MM.1S (cell line): ENCODE measurements at regions not wholly inside any gene's neighbourhood (a gene's known extent, or its start where the extent isn't known, plus 50 kb on each side); places are given as distances from the start of the nearest gene placed in this dataset.

Experiments
- DNase-seq: peaks from one replicate; pipeline ENCODE4 v3.0.0-alpha.2; 2015
- H2AFZ ChIP-seq: fragments of 300-600 bp; sonication (generic); 2 replicates; pipeline ENCODE4 v1.6.0; 2016; ENCODE audit warnings: antibody characterized with exemption, low read length
- H3F3A ChIP-seq: fragments of 300-600 bp; sonication (generic); 2 replicates; pipeline ENCODE4 v1.6.1; 2016; ENCODE audit warnings: mild to moderate bottlenecking, antibody characterized with exemption, low read length, moderate library complexity, mixed read lengths; ENCODE audit not compliant: insufficient read depth
- H3K27ac ChIP-seq: fragments of 300-600 bp; sonication (generic); 2 replicates; pipeline ENCODE4 v1.5.1; 2016; ENCODE audit warnings: mild to moderate bottlenecking, low read length
- H3K27me3 ChIP-seq: fragments of 300-600 bp; sonication (generic); replicated peaks from 2 replicates; pipeline ENCODE4 v1.6.0; 2016; ENCODE audit warnings: low read length; ENCODE audit not compliant: insufficient read depth
- H3K36me3 ChIP-seq: fragments of 300-600 bp; sonication (generic); replicated peaks from 2 replicates; pipeline ENCODE4 v1.6.1; 2016; ENCODE audit warnings: mild to moderate bottlenecking, low read length, mixed read lengths; ENCODE audit not compliant: insufficient read depth
- H3K4me1 ChIP-seq: fragments of 300-600 bp; sonication (generic); 2 replicates; pipeline ENCODE4 v1.6.1; 2016; ENCODE audit warnings: low read length, mixed read lengths
- H3K4me2 ChIP-seq: fragments of 300-600 bp; sonication (generic); 2 replicates; pipeline ENCODE4 v1.6.0; 2016; ENCODE audit warnings: low read depth, low read length
- H3K4me3 ChIP-seq: fragments of 300-600 bp; sonication (generic); 2 replicates; pipeline ENCODE4 v1.5.1; 2016; ENCODE audit warnings: low read length, mixed read lengths
- H3K79me2 ChIP-seq: fragments of 300-600 bp; sonication (generic); 2 replicates; pipeline ENCODE4 v1.6.1; 2016; ENCODE audit warnings: mixed run types, low read length, mixed read lengths
- H3K9ac ChIP-seq: fragments of 300-600 bp; sonication (generic); 2 replicates; pipeline ENCODE4 v1.6.1; 2016; ENCODE audit warnings: low read length, mixed read lengths
- H3K9me2 ChIP-seq: fragments of 300-600 bp; sonication (generic); replicated peaks from 2 replicates; pipeline ENCODE4 v1.6.1; 2016; ENCODE audit warnings: mild to moderate bottlenecking, low read length, mixed read lengths; ENCODE audit not compliant: insufficient read depth
- H3K9me3 ChIP-seq: fragments of 300-600 bp; sonication (generic); replicated peaks from 2 replicates; pipeline ENCODE4 v1.6.1; 2016; ENCODE audit warnings: mild to moderate bottlenecking, low read length, mixed read lengths; ENCODE audit not compliant: insufficient read depth
- H4K20me1 ChIP-seq: fragments of 300-600 bp; sonication (generic); 2 replicates; pipeline ENCODE4 v1.6.1; 2016; ENCODE audit warnings: mild to moderate bottlenecking, low read length, moderate library complexity, mixed read lengths; ENCODE audit not compliant: insufficient read depth
- CTCF ChIP-seq: fragments of 300-600 bp; sonication (generic); IDR thresholded peaks from 2 replicates; pipeline ENCODE4 v1.5.1; 2016; ENCODE audit warnings: antibody characterized with exemption, low read length, mixed read lengths
- EZH2 ChIP-seq: fragments of 300-600 bp; sonication (generic); optimal IDR thresholded peaks from 2 replicates; pipeline ENCODE3; 2017; ENCODE audit warnings: low read depth, mild to moderate bottlenecking, antibody characterized with exemption, low read length, mixed read lengths
- EZH2phosphoT487 ChIP-seq: fragments of 300-600 bp; sonication (generic); IDR thresholded peaks from 2 replicates; pipeline ENCODE4 v1.6.1; 2018; ENCODE audit warnings: antibody characterized with exemption, low read length

- no peaks in the 10 kb centered on the region for H3K27me3 ChIP-seq
- H3K79me2 ChIP-seq: no peaks in the 10 kb centered on the region
- H3K36me3 ChIP-seq: no peaks in the 10 kb centered on the region
- TF ChIP-seq CTCF: no peak
- no peak for TF ChIP-seq EZH2phosphoT487
- no peak for TF ChIP-seq EZH2
- no peaks in the 10 kb centered on the region for H3F3A ChIP-seq
- no peaks in the 10 kb centered on the region for H3K4me1 ChIP-seq
- H3K9me2 ChIP-seq: no peaks in the 10 kb centered on the region
- H3K9ac ChIP-seq: no peak overlapping the region
- H4K20me1 ChIP-seq: no peaks in the 10 kb centered on the region
- no peak overlapping the region for H3K4me2 ChIP-seq
- DNase-seq: no peak
- no peak overlapping the region for H2AFZ ChIP-seq
- H3K27ac ChIP-seq: no peak overlapping the region
- H3K4me3 ChIP-seq: no peak overlapping the region
- no peaks in the 10 kb centered on the region for H3K9me3 ChIP-seq
Observed at GRCh38 chr2:160921386-160921964, 238.8 kb upstream of the TANK start.

GRCh38 chr2:160924936-160925353 lies 235.3 kb upstream of the TANK start:
- no peak for TF ChIP-seq CTCF
- TF ChIP-seq EZH2phosphoT487: no peak
- TF ChIP-seq EZH2: no peak
- Histone ChIP-seq H2AFZ (no peak overlapping the region), H3K9me3 (no peaks in the 10 kb centered on the region), H3K4me2 (no peak overlapping the region), H3K4me1 (peaks cover 14% of the 10 kb centered on the region), H4K20me1 (no peaks in the 10 kb centered on the region), H3F3A (no peaks in the 10 kb centered on the region), H3K27me3 (no peaks in the 10 kb centered on the region), H3K27ac (no peak overlapping the region), H3K36me3 (no peaks in the 10 kb centered on the region), H3K9ac (no peak overlapping the region), H3K4me3 (no peak overlapping the region), H3K9me2 (no peaks in the 10 kb centered on the region), H3K79me2 (no peaks in the 10 kb centered on the region)
- DNase-seq: no peak

GRCh38 chr2:160925956-160926355 lies 234.3 kb upstream of the TANK start:
- no peaks in the 10 kb centered on the region for H3K36me3 ChIP-seq
- H3K4me3 ChIP-seq: no peak overlapping the region
- H3K27me3 ChIP-seq: no peaks in the 10 kb centered on the region
- no peak for DNase-seq
- H3K4me2 ChIP-seq: no peak overlapping the region
- TF ChIP-seq CTCF (no peak), EZH2 (no peak), EZH2phosphoT487 (no peak)
- H2AFZ ChIP-seq: no peak overlapping the region
- H3K4me1 ChIP-seq: peaks cover 14% of the 10 kb centered on the region
- no peaks in the 10 kb centered on the region for H4K20me1 ChIP-seq
- H3F3A ChIP-seq: no peaks in the 10 kb centered on the region
- no peaks in the 10 kb centered on the region for H3K9me3 ChIP-seq
- no peaks in the 10 kb centered on the region for H3K9me2 ChIP-seq
- no peak overlapping the region for H3K27ac ChIP-seq
- no peak overlapping the region for H3K9ac ChIP-seq
- H3K79me2 ChIP-seq: no peaks in the 10 kb centered on the region
